HUDEP-2 (cell line): ENCODE measurements at regions not wholly inside any gene's neighbourhood (a gene's known extent, or its start where the extent isn't known, plus 50 kb on each side); places are given as distances from the start of the nearest gene placed in this dataset.
A peak's percentile ranks its signal among the peaks of the same experiment; 100 is the strongest.
"Not testable (repeated sequence)": the region's sequence is repeated elsewhere in the genome, so short reads cannot be mapped to it uniquely, and the experiment has no call there.

ENCODE experiments used
- DNase-seq, 76 experiments: peaks; one replicate each; lab custom pipeline; 2025; ENCODE audit not compliant: unreplicated experiment in 76 of 76; lab: John Stamatoyannopoulos, UW

DNA sequence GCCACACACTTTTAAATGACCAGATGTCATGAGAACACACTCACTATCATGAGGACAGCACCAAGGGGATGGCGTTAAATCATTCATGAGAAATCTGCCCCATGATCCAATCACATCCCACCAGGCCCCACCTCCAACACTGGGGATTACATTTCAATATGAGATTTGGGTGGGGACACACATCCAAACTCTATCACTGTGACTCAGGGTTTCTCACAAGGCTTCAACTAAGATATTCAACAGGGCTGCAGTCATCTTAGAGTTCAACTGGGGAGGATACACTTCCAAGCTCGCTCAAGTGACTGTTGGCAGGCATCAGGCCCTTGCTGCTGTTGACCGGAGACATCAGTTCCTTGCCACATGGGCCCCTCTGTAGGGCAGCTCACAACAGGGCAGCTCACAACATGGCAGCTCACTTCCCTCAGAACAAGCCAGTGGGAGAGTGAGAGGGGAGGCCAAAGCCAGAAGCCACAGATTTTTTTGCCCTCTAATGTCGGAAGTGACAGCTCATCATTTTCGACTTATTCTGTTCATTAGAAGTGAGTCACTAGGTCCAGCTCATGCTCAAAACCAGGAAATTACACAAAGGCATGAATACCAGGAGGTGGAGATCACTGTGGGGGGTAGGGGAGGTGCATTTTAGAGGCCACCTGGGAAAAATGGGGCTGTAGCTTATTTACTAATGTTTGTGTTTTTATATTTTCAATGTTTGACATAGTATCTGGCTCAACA lies 50.8 kb upstream of the PTHLH start:
- DNase-seq, result no peak

DNA sequence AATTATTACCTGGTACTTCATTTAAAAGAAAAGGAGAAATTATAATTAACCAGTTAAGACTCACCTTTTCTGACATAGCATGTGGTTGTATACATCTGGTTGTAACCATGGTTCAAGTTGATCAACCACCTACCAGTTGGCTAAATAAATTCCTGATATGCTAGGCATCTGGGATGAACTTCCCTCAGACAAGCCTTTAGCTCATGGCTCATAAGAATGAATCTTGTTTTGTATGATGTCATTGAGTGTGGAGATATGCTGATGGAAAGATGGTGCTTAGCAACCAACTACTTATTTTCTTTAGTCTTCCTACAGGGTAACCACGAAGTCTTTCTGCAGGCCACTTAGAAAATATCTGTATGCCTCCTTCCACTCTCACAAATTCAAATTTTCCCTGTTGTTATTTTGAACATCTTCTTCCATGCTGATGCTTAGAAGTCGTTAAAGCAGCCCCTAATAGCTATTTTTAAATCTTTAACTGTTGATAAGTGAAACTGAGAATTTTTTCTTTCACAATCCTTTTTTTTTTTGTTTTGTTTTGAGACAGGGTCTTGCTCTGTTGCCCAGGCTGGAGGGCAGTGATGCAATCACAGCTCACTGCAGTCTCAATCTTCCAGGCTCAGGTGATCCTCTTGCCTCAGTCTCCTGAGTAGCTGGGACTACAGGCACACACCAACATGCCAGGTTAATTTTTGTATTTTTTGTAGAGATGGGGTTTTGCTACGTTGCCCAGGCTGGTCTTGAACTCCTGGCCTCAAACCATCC lies 51.9 kb upstream of the PTHLH start:
- no peak for DNase-seq

DNA sequence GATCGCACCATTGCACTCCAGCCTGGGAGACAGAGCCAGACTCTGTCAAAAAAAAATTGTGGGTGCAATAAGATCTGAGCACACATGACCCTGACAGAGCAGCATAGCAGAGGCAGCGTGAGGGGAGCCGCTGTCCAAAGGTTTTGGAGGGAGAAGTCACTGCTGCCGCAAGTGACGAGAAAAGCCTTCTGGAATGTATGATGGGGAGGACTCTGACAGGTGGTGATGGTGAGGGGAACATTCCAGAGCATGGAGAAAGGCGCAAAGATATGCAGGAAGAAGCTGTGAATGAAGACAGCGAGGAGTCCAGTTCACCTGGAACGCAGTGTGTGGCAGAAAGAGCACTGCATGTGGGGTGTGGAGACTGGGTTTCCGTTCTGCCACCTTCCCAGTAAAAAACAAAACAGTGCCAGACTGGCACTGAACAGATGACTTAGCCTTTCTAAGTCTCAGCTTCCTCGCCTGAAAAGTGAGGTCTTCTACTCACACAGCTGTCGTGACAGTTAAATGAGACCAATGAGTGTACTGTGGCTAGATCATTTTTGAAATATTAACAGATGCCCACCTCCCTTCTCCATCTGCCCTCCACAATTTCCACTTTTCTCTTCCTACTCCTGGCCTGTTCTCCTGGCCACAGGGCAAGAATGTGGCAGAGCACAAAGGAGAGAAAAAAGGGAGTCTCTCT lies 53.4 kb upstream of the PTHLH start:
- DNase-seq, result no peak

DNA sequence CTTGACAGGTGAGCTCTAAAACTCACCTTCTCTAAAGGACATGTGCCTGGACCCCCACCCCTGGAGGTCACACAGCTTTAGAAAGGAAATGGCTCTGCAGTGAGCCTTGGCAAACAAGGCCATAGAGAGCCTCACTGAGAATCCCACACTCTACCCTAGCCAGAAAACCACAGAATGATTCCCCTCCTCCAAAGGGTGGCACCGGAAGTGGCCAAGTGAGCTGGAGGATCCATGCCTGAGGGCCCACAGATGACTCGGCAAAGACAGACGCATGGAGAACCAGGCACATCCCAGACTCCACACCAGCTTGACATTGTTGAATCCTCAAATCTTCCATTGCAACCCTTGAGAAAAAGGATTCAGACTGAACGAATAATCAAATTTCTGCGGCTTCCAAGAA lies 54.2 kb upstream of the PTHLH start:
- no peak for DNase-seq

DNA sequence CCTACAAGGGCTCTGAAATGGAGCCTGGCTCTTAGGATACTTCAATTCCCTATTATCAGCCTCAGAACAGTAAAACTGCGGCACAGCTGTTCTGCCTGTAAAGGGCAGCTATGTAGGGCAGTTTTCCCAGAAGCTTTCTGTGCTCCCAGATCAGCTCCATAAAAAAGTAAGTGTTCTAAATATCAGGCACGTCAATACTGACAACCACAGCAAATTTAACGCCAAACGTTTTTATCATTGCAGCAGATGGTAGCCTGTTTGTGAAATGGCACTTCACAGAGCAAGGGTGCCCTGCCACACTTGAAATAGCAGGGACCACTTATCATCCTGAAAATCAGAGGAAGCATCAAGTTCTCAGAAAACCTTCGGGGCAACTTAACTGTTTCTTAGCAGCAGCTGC lies 54.8 kb upstream of the PTHLH start:
- DNase-seq, result peak in 7 of 76 experiments; percentile 6 to 42 (median 14)

DNA sequence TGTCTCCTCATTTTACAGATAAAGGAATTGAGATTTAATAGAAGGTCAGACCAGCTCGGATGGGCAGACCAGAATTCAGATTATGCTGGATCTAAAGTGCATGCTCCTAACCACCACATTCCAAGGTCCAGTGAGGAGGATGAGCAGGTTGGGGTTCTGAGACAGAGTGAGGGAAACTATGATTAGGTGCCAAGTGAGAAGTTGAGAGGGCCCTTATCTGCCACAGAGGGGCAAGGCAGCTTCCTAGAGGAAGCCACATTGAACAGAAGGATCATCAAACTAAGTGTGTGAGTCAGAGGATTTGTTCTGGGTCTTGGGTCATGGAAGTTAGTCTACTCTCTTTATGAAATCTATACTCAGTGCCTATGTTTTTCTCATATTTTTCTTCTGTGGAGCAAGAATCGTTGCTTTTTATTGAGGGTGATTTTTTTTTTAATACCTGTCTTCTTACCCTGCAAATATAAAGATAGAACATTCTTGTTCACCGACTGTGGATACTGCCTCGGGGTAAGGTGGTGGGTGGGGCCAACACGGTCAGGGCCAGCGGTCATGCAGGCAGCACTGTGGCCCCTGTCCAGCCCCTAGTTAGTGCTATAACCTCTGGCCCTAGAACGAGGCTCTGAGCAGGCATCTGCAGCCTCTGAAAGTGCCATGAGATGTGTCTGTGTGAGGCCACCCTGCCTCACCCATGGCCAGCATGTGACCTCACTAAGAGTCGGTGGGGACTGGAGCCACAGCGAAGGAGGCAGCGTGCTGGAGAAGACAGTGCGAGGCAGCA lies 55.6 kb upstream of the PTHLH start:
- DNase-seq, result peak in 3 of 76 experiments; percentile 1 to 2 (median 2)

DNA sequence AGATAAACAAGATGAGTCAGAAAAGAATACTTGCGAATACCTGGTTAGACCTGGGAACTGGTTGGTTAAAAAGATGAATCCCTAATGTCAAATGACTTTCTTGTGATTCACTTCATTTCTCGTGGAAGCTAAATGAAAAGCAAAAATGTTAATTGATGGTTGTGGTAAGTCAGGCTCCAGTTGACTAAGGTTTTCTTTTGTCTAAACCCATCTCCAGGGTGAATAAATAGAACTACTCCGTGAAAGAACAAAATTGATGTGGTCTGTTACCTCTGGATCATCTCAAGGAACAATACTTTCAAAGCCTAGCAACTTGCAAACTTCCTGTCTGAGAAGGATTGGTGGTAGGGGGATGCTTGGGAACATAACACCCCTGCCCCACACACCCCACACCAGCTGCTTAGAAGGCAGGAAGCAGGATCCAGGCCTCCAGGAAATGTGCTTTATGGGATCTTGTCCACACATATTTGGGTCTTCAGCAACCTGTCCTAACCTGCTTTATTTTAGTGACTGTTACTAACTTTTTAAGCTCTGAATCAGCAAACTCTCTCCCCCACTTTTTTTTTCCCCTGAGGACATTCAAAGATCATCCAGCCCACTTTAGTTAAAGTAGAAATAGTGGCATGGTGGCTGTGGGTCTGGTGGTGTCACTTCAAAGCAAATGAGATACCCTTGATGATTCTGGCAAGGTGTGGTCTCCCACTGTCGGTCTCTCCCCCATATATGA lies 60.4 kb upstream of the PTHLH start:
- DNase-seq, result no peak

DNA sequence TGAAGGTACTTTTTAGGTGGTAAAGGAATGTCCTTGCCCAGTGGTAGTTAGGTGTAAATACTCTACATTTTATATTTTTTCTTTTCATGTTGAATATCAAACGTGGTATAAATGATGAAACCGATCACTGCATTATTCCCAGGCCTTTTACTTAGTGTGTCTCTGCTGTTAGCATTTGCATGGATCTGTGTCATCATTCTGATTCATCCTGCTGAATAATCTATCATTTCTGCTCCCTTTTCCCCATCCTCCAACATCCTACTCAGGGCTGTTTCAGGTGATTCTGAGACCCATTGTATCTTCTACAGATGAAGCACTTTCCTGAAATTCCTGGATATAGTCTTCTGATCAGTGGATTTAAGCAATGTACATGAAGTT lies 61.0 kb upstream of the PTHLH start:
- DNase-seq, result no peak

DNA sequence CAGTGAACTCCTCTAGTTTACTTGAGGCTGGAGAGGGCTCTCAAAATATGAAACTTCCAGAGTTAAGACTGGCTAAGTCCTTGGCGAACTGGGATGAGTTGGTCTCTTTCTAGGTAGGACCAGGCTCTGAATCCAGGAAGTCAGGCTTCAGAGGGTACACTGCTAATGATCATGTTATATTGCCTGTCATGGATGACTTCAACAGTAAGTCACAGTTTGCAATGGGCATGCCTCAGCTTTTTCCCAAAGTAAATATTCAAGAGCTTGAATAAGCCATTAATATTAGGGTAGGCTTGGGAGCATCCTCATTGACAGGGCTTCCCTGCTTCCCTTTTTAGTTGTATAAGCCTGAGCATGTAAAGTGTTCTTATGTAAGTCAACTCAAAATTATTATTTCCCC lies 61.7 kb upstream of the PTHLH start:
- no peak for DNase-seq

DNA sequence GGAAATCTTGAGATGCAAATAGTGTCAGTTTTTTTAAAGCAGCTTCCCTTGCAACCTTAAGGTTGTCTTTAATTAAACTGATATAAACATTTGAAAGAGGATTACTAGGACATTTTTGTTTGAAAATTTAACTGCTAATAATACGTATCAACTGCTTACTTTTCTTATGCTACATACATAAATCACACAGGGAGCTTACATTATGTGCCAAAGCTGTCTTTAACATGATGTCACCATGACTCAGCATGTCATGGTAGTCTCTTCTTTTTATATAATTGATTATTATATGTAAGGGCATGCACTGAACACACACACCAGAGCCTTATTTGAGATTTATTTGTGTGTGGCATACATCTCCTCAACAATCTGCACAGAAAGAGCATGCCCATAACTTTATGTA lies 63.0 kb upstream of the PTHLH start:
- no peak for DNase-seq

DNA sequence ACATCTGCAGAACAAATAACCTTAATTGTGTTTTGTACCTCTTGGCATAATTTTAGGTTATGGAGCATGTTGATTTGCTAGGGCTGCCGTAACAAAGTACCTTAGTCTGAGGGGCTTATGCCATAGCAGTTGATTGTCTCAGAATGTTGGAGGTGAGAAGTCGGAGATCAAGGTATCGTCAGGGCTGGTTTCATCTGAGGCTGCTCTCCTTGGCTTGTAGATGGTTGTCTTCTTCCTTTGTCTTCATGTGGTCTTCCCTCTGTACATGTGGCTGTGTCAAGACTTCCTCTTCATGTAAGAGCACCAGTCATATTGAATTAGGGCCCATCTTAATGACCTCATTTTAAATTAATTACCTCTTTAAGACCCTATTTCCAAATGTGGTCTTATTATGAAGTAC lies 64.4 kb upstream of the PTHLH start:
- DNase-seq, result no peak

DNA sequence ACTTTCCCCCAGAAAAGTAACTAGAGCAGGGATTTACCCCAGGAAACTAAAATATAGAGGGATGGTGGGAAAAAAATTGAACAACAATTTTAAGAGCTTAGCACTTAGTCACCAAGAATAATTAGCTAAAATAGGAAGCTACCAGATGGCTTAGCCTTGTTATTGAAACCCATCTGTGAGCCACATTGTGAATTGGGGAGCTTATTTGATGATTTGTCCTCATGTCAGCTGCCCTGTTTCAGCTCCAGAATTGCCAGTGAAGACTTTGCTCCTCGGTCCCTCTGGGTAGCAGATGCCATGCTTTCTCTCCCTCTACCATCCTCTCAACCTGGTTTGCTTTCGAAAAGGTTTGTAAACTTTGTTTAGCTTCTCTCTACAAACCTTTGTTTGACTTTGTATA lies 67.7 kb upstream of the PTHLH start:
- no peak for DNase-seq

DNA sequence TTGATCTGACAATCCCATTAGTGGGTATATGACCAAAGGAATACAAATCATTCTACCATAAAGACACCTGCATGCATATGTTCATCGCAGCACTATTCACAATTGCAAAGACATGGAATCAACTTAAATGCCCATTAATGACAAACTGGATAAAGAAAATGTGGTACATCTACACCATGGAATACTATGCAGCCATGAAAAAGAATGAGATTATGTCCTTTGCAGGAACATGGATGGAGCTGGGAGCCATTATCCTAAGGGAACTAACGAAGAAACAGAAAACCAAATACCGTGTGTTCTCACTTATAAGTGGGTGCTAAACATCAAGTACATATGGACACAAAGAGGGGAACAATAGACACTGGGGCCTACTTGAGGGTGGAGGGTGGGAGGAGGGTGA lies 74.1 kb upstream of the PTHLH start:
- DNase-seq, result not testable (repeated sequence)

DNA sequence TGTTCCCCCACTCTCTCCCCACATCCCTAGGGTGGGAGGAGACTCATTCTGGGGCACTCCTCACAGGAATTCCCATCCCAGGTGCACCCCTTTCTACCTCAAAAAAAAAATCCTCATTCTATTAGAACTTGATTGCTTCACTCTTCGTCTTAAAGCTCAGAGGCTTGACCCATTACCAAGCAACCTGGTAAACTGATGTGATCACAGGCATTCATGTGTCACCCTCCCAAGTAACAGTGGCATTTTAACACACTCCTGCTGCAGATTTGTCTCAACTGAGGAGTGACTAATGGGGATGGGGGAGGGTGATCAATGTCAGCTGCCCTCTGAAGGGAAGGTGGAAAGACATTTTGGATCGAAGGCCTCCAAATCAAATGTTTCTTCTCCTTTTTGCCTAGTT lies 78.1 kb upstream of the PTHLH start:
- no peak for DNase-seq

DNA sequence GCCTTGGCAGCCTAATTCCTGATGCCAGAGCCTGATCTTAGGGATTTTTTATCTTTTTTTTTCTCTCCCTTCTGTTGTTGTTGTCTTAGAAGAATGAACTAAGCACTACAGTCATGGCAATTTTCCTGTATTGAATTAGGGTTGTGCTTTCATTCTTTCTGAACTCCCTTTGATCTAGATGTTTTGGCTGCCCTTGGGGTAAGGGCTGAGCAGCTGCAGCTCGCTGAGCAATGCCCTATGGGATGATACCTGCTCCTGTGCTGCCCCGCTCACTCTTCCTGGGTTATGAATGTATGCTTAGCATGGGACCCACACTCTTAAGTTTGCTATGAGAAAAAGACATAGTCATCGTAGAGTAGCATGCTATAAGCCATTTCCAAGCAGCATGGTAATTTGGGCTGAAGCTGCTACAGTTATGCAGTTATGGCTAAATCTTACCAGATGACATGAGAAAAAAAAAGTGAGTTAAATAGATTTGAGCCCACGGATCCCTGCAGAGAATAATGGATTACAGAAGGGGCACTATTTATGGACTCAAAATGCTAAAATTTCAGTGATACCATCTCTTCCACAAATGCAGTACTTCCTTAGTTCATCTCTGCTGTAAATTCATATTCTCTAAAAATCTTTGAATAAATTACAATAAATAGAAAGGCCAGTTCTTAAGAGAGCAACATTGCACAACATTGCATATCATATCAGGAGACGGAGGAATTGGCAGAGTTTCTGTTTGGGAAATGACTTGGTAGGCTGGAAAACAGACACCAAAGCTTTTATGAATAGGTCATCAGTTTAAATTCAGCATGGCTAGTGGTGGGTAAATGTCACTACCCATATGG lies 79.2 kb upstream of the PTHLH start:
- DNase-seq, result no peak

DNA sequence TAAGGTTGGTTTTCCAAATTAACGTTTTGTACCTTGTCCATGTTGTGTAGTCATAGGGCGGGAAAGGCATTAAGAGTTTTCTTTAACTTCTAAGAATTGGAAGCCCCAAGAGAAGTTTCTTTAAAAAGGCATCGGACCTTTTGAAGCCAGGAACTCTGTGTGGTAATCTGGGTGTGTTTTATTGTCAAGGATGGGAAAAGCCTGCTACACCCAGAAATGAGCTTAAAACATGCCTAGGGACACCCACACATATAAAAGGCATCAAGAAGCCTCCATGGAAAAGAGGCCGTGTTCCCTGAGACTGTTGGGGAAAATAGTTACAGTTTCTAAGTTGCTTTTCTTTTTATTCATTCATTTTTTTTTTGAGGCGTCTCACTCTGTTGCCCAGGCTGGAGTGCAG lies 81.0 kb upstream of the PTHLH start:
- DNase-seq, result no peak

DNA sequence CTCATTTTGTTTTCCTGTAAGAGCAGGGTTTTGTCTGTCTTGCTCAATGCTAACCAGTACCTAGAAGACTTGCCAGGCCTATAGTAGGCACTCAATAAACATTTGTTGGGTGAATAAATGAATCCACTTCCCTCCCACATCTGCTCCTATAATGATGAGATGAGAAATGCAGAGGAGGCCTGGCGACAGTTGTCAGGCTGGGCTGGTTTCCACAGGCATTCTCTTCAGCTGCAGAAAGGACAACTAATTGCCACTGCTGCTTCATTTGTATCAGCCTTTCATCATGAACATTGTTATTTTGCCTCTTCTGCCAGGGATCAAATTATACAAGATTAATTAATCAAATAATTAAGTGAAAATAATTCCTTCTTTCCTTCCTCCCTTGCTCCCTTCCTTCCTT lies 82.0 kb upstream of the PTHLH start:
- DNase-seq, result no peak

DNA sequence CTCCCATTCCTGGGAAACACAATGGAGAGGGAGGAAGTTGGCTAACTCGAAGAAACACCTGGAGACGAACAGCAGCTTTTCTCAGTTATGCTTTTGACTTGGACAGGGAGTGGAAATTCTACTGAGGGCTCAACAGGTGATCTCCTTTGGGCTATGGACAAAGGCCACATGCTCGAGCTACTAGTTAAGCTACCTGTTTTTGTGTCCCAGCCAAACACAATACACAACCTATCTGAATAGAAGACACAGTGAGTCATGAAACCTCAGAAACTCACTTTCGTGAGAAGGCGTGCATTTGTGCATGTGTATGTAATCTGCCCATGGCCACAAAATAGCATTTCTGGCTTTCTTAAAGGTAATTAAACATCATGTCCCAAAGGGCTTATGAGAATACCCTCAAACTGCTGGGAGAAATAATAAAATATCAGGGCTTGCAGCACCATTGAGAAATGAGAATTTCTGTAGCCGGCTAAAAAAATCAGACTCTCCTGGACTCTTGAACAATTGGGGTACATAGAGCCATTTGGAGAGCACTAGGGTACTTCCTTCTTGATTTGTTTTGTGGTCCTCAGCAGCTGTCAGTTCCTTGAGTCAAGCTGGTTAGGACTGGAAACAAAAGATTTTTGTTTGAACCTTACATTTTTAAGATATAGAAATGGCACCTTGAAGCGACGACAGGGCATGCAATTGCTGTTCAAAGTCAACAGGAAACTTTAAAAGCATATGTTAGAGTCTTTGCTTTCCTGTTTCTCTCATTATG lies 85.5 kb upstream of the PTHLH start:
- no peak for DNase-seq

DNA sequence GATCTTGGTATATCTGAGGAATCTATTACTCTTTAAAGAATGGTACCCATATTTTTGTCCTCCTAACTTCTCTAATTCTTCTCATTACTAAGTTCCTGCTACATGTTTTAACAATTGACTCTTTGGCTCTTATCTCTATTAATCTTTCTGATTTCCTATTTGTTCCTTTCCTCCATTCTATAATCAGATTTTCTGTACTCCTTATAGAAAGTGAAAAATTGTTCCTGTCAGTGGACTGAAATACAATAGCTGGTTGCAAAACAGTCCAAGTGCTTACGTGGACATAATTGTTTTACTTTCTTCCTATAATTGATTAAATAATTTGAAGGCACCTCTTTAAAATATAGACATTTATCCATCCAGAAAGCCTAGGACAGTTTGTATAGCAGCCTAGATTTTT lies 86.7 kb upstream of the PTHLH start:
- no peak for DNase-seq
